ENCODE measurements at regions not wholly inside any gene's neighbourhood (a gene's known extent, or its start where the extent isn't known, plus 50 kb on each side); places are given as distances from the start of the nearest gene placed in this dataset.

DNA sequence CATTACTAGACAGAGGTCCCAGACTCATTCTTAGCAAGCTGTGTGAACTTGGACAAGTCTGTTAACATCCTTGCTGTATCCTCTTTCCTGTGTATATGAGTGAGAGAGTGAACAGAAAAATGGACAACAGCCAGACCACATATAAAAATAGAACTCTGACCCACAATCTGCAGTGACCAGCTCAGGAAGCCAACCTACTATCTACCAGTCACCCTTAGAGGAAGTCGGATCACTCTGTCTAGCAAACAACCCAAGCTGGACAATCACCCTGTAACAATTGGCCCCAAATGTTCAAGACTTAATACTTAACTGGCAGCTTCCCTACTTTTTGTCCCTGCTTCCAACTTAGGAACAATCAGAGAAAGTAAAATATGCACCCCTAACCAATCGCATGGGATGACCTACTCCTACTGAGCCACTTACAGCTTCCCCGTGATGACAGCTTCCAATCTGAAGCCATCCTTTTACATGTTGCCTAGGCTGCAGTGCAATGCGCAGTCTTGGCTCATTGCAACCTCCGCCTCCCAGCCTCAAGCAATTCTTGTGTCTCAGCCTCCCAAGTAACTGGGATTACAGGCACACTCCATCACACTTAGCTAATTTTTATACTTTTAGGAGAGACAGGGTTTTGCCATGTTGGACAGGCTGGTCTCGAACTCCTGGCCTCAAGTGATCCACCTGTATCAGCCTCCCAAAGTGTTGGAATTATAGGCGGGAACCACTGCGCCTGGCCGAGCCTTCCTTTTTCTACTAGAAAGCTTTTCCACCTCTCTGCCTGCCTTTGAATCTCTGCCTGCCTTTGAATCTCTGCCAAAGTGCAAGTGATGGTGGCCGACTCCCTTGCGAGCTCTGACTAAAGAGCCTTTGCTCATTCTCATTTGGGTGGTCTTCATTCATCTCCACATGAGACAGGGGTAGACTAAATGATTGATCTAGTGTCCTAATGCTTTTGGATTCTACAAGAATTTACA lies 158.3 kb upstream of the NDUFV2 start:
- TF ChIP-seq, protein P1, sequence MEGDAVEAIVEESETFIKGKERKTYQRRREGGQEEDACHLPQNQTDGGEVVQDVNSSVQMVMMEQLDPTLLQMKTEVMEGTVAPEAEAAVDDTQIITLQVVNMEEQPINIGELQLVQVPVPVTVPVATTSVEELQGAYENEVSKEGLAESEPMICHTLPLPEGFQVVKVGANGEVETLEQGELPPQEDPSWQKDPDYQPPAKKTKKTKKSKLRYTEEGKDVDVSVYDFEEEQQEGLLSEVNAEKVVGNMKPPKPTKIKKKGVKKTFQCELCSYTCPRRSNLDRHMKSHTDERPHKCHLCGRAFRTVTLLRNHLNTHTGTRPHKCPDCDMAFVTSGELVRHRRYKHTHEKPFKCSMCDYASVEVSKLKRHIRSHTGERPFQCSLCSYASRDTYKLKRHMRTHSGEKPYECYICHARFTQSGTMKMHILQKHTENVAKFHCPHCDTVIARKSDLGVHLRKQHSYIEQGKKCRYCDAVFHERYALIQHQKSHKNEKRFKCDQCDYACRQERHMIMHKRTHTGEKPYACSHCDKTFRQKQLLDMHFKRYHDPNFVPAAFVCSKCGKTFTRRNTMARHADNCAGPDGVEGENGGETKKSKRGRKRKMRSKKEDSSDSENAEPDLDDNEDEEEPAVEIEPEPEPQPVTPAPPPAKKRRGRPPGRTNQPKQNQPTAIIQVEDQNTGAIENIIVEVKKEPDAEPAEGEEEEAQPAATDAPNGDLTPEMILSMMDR (conservative IDR thresholded peaks at IDR 0.05; ENCODE audit: low read depth, low read length): no peak
- TF ChIP-seq EZH2phosphoT487 (IDR thresholded peaks at IDR 0.05; ENCODE audit: borderline replicate concordance, low read length): no peak
- no peak for TF ChIP-seq EZH2 (IDR thresholded peaks at IDR 0.05; ENCODE audit: low read length, unreplicated experiment)

Data from PC-3 (cell line).